ENCODE measurements at regions not wholly inside any gene's neighbourhood (a gene's known extent, or its start where the extent isn't known, plus 50 kb on each side); places are given as distances from the start of the nearest gene placed in this dataset.

DNA sequence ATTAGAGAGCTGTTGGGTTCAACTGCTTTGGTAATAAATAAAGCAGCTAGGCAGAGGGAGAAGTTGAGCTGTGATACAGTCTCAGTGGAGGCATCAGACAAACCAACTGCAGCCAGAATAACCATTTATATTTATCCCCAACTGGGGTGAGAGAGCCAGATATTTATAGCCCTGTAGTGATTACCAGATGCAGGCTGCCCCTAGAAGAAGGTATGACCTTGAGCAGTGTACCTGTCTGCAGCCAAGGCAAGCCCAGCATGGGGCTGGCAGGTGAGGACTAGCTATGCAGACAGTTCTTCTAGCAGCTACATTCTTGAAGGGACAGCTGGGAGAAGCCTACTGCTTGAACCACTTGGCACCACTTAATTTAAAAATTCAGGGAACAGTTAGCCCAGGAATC lies 144.4 kb upstream of the EPHA3 start:
- POLR2A ChIA-PET = no interaction called here
- DNase-seq (ENCODE audit: extremely low spot score) = no peak
- CTCF ChIA-PET = no interaction called here
- no peak for TF ChIP-seq SP1 (IDR thresholded peaks at IDR 0.05)
- TF ChIP-seq HDGF (IDR thresholded peaks at IDR 0.05; ENCODE audit: borderline replicate concordance) = no peak
- TF ChIP-seq LEF1 (IDR thresholded peaks at IDR 0.05; ENCODE audit: borderline replicate concordance) = no peak
- TF ChIP-seq BHLHE40 (IDR thresholded peaks at IDR 0.05; ENCODE audit: borderline replicate concordance) = no peak

DNA sequence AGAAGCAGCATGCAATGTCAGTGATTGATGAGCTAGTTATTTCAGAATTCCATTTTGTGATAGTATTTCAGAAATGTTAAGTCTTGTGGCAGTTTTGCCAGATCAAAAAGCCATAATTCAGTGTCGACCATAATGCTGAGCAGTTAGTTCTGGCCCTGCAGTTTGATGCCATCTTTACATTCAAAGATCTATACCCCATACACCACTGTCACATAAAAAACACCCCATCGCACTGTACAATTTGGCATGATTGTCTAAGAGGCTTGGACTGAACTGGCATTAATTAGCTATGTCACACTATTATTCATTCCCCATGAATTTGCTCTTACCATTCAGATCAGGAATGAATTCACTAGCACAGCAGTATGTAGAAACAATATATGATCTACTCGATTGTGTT lies 127.7 kb upstream of the EPHA3 start:
- no peak for TF ChIP-seq FOXK2 (IDR thresholded peaks at IDR 0.05)
- TF ChIP-seq ELF4 (IDR thresholded peaks at IDR 0.05) = no peak
- TF ChIP-seq FOXM1 (IDR thresholded peaks at IDR 0.05; ENCODE audit: borderline replicate concordance) = no peak
- TF ChIP-seq NFRKB (IDR thresholded peaks at IDR 0.05) = no peak
- TF ChIP-seq LEF1 (IDR thresholded peaks at IDR 0.05; ENCODE audit: borderline replicate concordance) = no peak
- TF ChIP-seq SUZ12 (IDR thresholded peaks at IDR 0.05) = no peak
- ChIA-PET CTCF (no interaction called here), POLR2A (no interaction called here)
- DNase-seq (ENCODE audit: extremely low spot score) = no peak

DNA sequence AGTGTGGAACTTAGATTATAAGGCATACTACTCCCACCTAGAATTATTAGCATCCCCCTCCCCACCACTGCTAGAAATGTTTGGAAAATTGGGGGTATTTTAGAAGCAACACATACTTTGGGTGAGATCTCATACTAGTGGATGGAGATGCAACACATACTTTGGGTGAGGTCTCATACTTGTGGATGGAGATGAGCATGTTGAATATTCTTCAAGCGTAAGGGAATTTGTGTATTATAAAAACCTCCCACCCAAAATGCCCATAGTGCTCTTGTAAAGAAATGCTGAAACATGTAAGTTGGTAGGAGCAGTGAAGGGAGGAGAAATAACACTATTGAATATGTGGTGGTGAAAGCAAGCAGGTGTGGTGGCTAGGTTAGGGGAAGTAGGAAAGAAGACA lies 124.0 kb upstream of the EPHA3 start:
- POLR2A ChIA-PET = no interaction called here
- TF ChIP-seq ELF4 (IDR thresholded peaks at IDR 0.05) = no peak
- TF ChIP-seq FOXA1 (IDR thresholded peaks at IDR 0.05) = no peak
- no peak for TF ChIP-seq BHLHE40 (IDR thresholded peaks at IDR 0.05; ENCODE audit: borderline replicate concordance)
- no peak for TF ChIP-seq LEF1 (IDR thresholded peaks at IDR 0.05; ENCODE audit: borderline replicate concordance)
- no peak for TF ChIP-seq SP1 (IDR thresholded peaks at IDR 0.05)
- no peak for TF ChIP-seq SUZ12 (IDR thresholded peaks at IDR 0.05)
- TF ChIP-seq TARDBP (IDR thresholded peaks at IDR 0.05) = no peak
- no peak for TF ChIP-seq HDGF (IDR thresholded peaks at IDR 0.05; ENCODE audit: borderline replicate concordance)
- TF ChIP-seq NFRKB (IDR thresholded peaks at IDR 0.05) = no peak
- no peak for TF ChIP-seq FOXM1 (IDR thresholded peaks at IDR 0.05; ENCODE audit: borderline replicate concordance)
- TF ChIP-seq L3MBTL2 (conservative IDR thresholded peaks at IDR 0.05) = no peak
- no peak for DNase-seq (ENCODE audit: extremely low spot score)
- CTCF ChIA-PET = interaction anchor here (0.6 kb wide), 1 partner anchor 48 kb away, joined by 4 read pairs; no protein-coding TSS in a partner anchor

DNA sequence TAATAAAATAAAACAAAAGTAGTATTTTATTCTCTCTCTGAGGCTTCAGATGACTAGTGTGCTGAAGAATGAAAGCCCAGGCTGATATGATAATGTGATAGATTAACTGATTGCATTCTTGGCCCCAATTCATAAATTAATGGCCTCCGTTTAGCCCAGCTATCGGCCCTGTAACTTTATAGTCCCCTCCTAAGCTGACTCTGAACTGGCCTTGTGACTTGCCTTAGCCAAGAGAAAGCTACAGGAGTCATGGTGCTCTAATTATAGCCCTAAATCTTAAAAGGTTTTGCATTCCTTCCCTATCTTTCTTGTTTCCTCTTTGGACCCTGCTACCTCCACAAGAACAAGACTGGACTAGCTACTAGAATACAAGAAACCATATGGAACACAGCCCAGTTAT lies 123.2 kb upstream of the EPHA3 start:
- TF ChIP-seq ZNF384 (IDR thresholded peaks at IDR 0.05) (no peak), FOXK2 (IDR thresholded peaks at IDR 0.05) (no peak), LEF1 (IDR thresholded peaks at IDR 0.05; ENCODE audit: borderline replicate concordance) (no peak), HDGF (IDR thresholded peaks at IDR 0.05; ENCODE audit: borderline replicate concordance) (no peak), SP1 (IDR thresholded peaks at IDR 0.05) (no peak), ELF4 (IDR thresholded peaks at IDR 0.05) (no peak)
- ChIA-PET CTCF (no interaction called here), POLR2A (no interaction called here)
- DNase-seq (ENCODE audit: extremely low spot score) = no peak

GRCh38 chr3:88984832-88985231 lies 122.6 kb upstream of the EPHA3 start:
- CTCF ChIA-PET = no interaction called here

DNA sequence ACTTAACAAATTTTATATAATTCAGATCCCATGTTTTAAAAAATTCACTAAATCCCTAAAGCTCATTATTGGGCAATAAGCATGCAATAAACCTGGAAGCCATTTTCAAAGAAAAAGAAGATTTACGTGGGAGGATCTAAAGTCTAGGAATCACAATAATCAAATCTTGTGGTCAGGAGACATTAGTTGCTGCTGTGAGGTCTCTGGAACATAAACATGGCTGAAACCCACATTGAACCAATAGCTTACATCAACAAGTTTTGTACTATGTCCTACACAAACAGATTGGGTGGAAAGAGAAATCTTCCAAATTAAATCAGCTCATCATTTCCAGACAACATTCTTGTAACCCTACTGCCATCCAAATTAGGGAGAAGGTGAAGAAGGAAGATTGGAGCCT lies 121.9 kb upstream of the EPHA3 start:
- TF ChIP-seq L3MBTL2 (conservative IDR thresholded peaks at IDR 0.05) = no peak
- no peak for TF ChIP-seq NFRKB (IDR thresholded peaks at IDR 0.05)
- no peak for TF ChIP-seq TARDBP (IDR thresholded peaks at IDR 0.05)
- no peak for TF ChIP-seq HDGF (IDR thresholded peaks at IDR 0.05; ENCODE audit: borderline replicate concordance)
- no peak for TF ChIP-seq LEF1 (IDR thresholded peaks at IDR 0.05; ENCODE audit: borderline replicate concordance)
- TF ChIP-seq FOXK2 (IDR thresholded peaks at IDR 0.05) = no peak
- no peak for TF ChIP-seq SUZ12 (IDR thresholded peaks at IDR 0.05)
- TF ChIP-seq ZNF384 (IDR thresholded peaks at IDR 0.05) = no peak
- TF ChIP-seq ELF4 (IDR thresholded peaks at IDR 0.05) = no peak
- TF ChIP-seq ARNT (IDR thresholded peaks at IDR 0.05) = no peak
- TF ChIP-seq BHLHE40 (IDR thresholded peaks at IDR 0.05; ENCODE audit: borderline replicate concordance) = no peak
- no peak for TF ChIP-seq FOXM1 (IDR thresholded peaks at IDR 0.05; ENCODE audit: borderline replicate concordance)
- CTCF ChIA-PET = no interaction called here
- DNase-seq (ENCODE audit: extremely low spot score) = no peak
- POLR2A ChIA-PET = no interaction called here

More at GRCh38 chr3:88984832-88985231, 122.6 kb upstream of the EPHA3 start:
- no peak for DNase-seq (ENCODE audit: extremely low spot score)
- POLR2A ChIA-PET = no interaction called here
- TF ChIP-seq ELF4 (IDR thresholded peaks at IDR 0.05) (no peak), BHLHE40 (IDR thresholded peaks at IDR 0.05; ENCODE audit: borderline replicate concordance) (no peak), TARDBP (IDR thresholded peaks at IDR 0.05) (no peak), HDGF (IDR thresholded peaks at IDR 0.05; ENCODE audit: borderline replicate concordance) (no peak), SP1 (IDR thresholded peaks at IDR 0.05) (no peak), ZNF384 (IDR thresholded peaks at IDR 0.05) (no peak), CTBP1 (IDR thresholded peaks at IDR 0.05; ENCODE audit: borderline replicate concordance) (no peak), PKNOX1 (IDR thresholded peaks at IDR 0.05) (no peak), FOXM1 (IDR thresholded peaks at IDR 0.05; ENCODE audit: borderline replicate concordance) (no peak), NFRKB (IDR thresholded peaks at IDR 0.05) (no peak), ARNT (IDR thresholded peaks at IDR 0.05) (no peak), SUZ12 (IDR thresholded peaks at IDR 0.05) (no peak), FOXK2 (IDR thresholded peaks at IDR 0.05) (no peak), LEF1 (IDR thresholded peaks at IDR 0.05; ENCODE audit: borderline replicate concordance) (no peak), FOXA1 (IDR thresholded peaks at IDR 0.05) (no peak), L3MBTL2 (conservative IDR thresholded peaks at IDR 0.05) (no peak)

- ChIA-PET POLR2A (no interaction called here), CTCF (no interaction called here)
- TF ChIP-seq SP1 (IDR thresholded peaks at IDR 0.05) = no peak
- TF ChIP-seq ZNF384 (IDR thresholded peaks at IDR 0.05) = no peak
- no peak for TF ChIP-seq FOXA1 (IDR thresholded peaks at IDR 0.05)
- no peak for TF ChIP-seq PKNOX1 (IDR thresholded peaks at IDR 0.05)
- TF ChIP-seq TARDBP (IDR thresholded peaks at IDR 0.05) = no peak
- TF ChIP-seq NFRKB (IDR thresholded peaks at IDR 0.05) = no peak
- no peak for TF ChIP-seq FOXK2 (IDR thresholded peaks at IDR 0.05)
- no peak for TF ChIP-seq ELF4 (IDR thresholded peaks at IDR 0.05)
- TF ChIP-seq SUZ12 (IDR thresholded peaks at IDR 0.05) = no peak
- no peak for TF ChIP-seq LEF1 (IDR thresholded peaks at IDR 0.05; ENCODE audit: borderline replicate concordance)
- TF ChIP-seq FOXM1 (IDR thresholded peaks at IDR 0.05; ENCODE audit: borderline replicate concordance) = no peak
- no peak for TF ChIP-seq HDGF (IDR thresholded peaks at IDR 0.05; ENCODE audit: borderline replicate concordance)
- no peak for TF ChIP-seq BHLHE40 (IDR thresholded peaks at IDR 0.05; ENCODE audit: borderline replicate concordance)
- no peak for TF ChIP-seq ARNT (IDR thresholded peaks at IDR 0.05)
- TF ChIP-seq CTBP1 (IDR thresholded peaks at IDR 0.05; ENCODE audit: borderline replicate concordance) = no peak
- no peak for TF ChIP-seq L3MBTL2 (conservative IDR thresholded peaks at IDR 0.05)
- no peak for DNase-seq (ENCODE audit: extremely low spot score)
These were observed 120.6 kb upstream of the EPHA3 start for GRCh38 chr3:88986834-88987233.

Measured in HEK293T (cell line).